HL-60/S4 (cell line): ENCODE measurements at regions not wholly inside any gene's neighbourhood (a gene's known extent, or its start where the extent isn't known, plus 50 kb on each side); places are given as distances from the start of the nearest gene placed in this dataset.
"Not testable (repeated sequence)": the region's sequence is repeated elsewhere in the genome, so short reads cannot be mapped to it uniquely, and the experiment has no call there.

Experiments
- in situ Hi-C: fragments of 300-500 bp; cut with MboI; formaldehyde crosslinking; loops from 2 replicates; pipeline ENCODE4 v1.14.3; 2022; ENCODE audit warnings: low sequenced_read_pairs

DNA sequence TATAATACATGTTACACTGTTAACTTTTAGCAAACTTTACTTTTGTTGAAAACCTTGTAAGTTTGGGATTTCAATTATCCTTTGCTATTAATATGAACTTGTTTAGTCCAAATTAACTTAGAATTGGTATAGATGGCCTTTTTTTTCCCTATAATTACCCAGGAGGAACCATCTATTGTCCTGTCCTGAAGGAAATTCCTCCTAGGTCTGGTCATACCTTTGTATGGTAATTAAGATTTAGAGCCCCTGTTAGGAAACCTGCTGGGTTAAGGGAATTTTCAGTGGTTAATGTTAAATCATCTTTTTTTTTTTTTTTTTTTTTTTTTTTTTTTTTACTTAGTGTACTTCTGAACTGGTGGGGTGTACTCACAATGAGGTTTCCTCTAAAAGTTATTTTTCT, 2159.8 kb downstream of the TP53TG3F start:
- in situ Hi-C loops: not testable (repeated sequence)

DNA sequence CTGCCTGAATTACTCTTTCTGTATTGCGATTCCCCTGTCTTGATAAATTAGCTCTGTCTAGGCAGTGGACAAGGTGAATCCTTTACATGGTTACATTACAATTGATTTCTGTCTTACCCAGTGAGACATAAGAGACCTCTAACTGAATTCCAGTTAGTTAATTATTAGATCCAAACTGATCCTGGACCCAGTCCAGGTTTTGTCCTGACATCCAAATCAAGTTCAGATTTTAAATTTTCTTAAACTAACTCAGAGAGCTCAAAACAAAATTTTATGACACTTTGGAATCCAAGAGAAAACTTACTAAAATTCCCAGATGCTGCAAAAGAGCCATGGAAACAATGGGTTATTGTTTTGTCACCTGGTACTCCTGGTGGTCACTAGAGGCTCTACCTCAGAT, 2166.6 kb downstream of the TP53TG3F start:
- in situ Hi-C loops: no loop called here

DNA sequence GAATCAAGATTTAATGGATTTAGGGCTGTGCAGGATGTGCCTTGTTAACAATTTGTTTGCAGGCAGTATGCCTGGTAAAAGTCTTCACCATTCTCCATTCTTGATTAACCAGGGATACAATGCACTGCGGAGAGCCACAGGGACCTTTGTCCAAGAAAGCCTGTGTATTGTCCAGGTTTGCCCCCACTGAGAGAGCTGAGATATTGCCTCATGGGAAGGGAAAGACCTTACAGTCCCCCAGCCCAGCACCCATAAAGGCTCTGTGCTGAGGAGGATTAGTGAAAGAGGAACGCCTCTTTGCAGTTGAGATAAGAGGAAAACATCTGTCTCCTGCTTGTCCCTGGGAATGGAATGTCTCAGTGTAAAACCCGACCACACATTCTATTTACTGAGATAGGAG, 2169.6 kb downstream of the TP53TG3F start:
- in situ Hi-C loops: no loop called here

DNA sequence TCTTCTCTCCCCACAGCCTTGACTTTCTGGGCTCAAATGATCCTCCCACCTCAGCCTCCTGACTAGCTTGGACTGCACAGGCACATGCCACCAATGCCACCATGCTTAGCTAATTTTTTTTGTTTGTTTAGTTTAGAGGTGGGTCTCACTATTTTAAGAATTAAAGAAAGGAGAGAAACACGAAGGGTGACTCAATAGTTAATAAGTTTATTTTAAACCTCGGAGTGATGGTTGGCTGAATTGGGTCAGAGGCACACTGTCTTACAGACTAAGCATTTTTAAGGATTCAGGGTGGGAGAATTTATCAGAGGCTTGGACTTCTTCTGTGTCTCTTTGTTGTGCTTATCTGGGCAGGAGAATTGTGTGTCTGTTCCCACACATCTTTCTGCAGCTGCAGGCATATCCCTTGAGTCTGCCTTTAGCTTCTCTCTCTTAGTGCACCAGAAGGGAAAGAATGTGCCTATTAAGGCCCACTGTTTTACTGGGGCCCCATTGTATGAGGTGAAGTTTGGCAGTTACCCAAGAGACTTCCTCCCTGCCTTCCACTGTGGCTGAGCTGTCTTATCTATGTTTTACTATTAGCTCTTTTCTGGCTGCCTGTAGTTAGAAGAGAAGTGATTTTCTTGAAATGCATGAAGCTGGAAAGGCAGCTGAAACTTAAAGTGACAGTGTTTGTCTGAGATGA, 2172.0 kb downstream of the TP53TG3F start:
- in situ Hi-C loops: no loop called here

DNA sequence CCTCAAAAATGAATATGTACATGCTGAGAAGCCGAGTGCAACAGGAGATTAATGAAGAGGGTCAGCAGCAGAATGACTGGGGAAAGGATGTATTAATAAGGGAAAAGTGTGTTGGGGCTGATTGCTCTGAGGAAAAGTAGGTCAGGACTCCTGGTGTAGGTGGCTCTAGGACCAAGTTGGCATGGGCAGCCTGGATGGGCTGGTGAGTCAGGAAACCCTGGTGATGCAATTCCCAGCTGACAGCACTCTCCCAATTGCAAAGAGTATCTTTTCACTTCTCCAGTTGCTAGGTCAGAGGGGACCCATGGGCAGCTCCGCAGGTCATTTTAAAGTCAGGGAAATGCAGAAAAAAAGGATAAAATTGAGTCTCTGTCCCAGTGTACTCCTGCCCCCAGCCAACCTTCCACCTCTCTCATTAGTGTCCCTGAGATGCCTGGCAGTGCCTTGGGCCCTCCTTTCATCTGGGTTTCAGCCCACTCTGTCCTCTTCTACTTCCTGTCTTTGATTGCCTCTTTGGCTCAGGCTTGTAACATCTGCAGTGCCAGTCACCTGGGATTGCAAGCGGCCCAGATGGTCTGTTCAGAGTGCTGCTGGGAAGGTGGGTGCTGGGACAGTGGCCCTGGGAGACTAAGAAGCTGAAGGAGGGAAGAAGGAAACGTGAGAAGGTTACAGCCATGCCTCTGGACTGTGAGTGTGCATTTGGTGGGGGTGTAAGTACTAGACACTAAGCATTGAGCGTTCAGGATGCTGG, 2177.2 kb downstream of the TP53TG3F start:
- in situ Hi-C loops: no loop called here

DNA sequence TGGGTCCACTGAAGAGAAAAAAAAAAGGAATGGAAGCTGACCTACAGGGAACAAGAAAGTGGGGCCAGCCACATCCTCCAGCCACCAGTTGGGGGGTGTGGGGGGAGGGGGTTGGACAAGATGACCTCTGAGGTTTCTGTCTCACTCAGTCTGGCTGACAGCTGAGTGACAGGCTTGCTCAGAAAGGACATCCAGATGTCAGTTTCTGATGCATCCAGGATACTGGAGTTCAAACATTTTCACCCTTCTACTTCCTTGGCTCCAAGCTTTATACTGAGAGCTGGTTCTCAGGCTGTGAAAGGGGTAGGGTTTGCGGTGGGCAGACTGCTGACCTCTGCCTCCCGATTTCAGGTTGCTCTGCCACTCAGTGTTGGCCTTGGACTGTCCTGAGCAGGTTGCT, 2178.3 kb downstream of the TP53TG3F start:
- in situ Hi-C loops: no loop called here

DNA sequence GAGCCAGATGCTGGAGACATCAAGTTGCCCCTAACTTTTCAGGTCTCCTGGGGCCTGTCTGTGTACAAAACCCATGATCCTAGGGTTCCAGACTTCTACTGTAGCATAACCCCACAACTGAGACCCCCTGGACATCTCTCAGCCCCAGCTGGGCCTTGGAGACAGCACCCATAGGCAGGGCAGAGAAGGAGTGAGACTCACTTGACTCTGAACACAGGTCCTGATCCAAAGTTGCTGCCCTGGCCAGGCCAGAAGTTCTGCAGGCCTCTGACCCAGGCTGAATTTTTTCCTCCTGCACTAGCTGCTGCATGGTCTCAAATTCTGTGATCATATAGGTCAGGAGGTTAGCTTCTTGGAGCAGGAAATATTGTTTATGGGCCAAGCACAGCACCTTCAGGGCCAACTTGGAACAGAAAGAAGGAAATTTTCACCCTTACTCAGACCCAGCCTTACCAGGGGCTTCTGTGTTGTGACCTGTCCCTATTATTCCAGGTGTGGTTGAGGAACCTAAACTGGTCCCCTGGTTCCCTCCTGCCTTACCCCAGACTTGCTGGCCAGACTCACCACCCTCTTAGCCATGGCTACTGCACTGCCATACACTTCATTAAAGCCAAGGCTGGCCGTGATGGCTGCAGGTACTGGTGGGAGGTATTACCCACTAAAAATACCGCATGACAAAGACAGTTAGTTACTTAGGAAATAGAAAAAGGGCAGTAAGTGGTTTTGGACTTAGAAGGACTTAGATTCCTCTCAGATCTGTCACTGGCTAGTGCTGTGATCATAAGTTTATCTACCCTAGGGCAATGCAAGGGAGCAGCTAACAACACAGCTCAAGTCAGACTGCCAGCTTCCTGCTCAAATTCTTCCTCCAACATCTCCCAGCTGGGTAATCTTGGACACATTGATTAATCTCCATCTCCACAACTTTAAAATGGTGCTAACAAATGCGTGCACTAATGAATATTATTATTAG, 2180.1 kb downstream of the TP53TG3F start:
- in situ Hi-C loops: no loop called here

DNA sequence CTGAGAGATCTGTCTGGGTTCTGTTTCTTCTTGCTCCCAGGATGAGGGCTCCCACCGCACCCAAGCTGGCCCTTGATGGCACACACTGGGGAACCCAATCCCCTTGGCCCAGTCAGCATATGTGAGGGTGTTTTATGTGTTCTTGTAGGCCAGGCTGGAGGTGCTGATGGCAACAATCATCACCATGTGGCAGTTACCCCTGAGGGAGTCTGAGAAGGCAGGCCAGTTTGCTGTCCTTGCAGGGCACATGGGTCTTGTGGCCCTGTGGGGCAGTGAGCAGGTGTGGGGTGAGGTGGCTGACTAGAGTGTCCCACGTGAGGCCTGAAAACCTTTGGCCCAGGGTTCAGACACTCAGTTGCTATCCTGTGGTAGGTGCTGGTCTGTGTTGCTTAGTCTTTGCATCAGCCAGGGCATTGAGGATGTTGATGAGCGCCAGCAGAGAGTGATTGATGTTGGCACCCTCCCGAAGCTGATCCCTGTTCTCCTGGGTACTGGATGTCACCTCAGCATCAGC, 2183.0 kb downstream of the TP53TG3F start:
- in situ Hi-C loops: no loop called here

DNA sequence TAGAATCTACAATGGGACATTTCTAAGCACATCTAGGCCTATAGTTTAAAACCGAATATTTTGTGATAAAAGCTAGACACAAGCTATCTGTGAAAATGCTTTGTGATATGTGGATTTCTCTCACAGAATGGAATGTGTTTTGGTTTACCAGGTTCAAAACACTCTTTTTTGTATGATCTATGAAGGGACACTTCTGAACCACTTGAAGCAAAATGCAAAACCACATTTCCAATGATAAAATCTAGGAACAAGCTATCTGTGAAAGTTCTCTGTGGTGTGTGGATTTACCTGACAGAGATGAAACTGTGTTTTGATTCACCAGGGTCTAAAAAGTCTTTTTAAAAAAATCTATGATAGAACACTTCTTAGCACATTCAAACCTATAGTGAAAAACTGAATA, 2192.4 kb downstream of the TP53TG3F start:
- in situ Hi-C loops: no loop called here

DNA sequence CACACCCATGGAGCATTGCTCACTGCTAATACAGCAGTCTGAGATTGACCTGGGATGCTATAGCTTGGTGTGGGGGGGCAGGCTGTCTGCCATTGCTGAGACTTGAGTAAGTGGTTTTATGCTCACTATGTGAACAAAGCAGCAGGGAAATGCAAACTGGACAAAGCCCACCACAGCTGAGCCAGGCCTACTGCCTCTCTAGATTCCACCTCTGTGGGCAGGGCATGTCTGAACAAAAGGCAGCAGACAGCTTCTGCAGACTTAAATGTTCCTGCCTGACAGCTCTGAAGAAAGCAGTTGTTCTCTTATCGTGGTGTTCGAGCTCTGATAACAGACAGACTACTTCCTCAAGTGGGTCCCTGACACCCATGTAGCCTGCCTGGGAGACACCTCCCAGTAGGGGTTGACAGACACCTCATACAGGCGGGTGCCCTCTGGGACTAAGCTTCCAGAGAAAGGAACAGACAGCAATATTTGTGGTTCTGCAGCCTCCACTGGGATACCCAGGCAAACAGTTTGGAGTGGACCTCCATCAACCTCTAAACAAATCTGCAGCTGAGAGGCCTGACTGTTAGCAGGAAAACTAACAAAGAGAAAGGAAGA, 2204.8 kb downstream of the TP53TG3F start:
- in situ Hi-C loops: no loop called here

DNA sequence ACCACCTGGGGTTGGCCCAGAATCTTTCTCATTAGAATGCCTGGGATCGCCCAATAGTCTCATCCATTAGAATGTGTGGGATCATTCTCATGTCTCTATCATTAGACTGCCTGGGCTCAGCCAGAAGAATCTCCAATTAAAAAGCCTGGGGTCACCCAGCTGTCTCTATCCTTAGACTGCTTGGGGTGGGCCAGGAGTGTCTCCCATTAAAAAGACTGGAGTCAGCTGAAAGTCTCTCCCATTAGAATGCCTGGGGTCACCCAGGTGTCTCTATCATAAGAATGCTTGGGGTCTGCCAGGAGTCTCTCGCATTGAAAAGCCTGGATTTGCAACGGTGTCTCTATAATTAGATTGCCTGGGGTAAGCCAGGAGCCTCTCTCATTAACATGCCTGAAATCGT, 2225.7 kb downstream of the TP53TG3F start:
- in situ Hi-C loops: no loop called here

DNA sequence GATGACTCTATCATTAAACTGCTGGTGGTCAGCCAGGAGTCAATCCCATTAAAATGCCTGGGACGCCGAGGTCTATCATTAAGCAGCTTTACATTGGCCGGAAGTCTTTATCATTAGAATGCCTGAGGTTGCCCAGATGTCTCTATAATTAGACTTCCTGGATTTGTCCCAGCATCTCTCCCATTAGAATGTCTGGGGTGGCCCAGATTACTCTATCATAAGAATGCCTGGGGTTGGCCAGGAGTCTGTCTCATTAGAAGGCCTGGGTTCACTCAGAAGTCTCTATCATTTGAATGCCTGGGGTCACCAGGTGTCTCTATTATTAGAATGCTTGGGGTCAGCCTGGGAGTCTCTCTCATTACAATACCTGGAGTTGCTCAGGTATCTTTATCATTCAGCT, 2227.2 kb downstream of the TP53TG3F start:
- in situ Hi-C loops: no loop called here

DNA sequence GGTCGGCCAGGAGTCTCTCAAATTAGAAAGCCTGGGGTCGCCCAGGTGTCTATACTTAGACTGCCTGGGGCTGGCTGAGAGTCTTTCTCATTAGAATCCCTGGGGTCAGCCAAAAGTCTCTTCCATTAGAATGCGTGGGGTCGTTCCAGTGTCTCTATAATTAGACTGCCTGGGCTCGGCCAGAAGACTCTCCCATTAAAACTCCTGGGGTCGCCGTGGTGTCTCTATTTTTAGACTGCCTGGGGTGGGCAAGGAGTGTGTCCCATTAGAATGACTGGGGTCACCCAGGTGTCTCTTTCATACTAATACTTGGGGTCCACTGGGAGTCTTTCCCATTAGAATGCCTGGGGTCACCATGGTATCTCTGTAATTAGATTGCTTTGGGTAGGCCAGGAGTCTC, 2227.7 kb downstream of the TP53TG3F start:
- in situ Hi-C loops: no loop called here

DNA sequence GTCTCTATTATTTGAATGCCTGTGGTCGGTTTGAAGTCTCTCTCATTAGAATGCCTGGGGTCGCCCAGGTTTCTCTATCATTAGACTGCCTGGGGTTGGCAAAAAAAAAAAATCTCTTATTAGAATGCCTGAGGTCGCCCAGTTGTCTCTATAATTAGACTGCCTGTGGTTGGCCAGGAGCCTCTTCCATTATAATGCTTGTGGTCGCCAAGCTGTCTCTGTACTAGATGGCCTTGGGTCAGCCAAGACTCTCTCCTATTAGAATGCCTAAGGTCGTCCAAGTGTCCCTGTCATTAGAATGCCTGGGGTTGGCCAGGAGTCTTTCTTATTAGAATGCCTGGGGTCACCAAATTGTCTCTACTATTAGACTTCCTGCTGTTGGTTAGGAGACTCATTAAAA, 2228.4 kb downstream of the TP53TG3F start:
- in situ Hi-C loops: no loop called here

DNA sequence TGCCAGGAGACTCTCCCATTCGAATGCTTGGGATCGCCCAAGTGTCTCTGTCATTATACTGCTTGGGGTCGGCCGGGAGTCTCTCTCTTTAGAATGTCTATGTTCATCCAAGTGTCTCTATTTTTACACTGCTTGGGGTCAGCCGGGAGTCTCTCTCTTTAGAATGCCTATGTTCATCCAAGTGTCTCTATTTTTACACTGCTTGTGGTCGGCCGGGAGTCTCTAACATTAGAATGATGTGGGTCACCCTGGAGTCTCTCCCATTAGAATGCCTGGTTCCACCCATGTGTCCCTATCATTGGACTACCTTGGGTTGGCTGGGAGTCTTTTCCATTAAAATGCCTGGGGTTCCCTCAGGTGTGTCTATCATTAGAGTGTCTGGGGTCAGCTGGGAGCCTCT, 2230.4 kb downstream of the TP53TG3F start:
- in situ Hi-C loops: no loop called here

DNA sequence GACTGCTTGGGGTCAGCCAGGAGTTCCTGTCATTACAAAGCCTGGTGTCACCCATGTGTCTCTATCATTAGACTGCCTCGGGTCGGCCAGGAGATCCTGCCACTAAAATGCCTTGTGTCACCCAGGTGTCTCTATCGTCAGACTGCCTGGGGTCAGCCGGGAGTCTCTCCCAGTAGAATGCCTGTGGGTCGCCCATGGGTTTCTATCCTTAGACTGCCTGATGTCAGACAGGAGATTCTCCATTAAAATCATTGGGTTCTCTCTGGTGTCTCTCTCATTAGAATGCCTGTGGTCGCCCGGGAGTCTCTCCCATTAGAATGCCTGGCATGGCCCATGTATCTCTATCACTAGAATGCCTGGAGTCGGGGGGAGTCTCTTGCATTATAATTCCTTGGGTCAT, 2231.0 kb downstream of the TP53TG3F start:
- in situ Hi-C loops: no loop called here

DNA sequence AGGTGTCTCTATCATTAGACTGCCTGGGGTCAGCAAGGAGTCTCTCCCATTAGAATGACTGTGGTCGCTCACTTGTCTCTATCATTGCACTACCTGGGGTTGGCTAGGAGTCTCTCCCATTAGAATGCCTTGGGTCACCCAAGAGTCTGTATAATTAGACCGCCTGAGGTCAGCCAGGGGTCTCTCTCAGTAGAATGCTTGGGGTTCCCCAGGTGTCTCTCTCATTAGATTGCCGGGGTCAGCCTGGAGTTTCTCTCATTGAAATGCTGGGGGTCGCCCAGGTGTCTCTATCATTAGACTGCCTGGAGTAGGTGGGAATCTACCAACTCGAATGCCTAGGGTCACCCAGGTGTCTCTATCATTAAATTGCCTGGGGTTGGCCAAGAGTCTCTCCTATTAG, 2231.6 kb downstream of the TP53TG3F start:
- in situ Hi-C loops: no loop called here

DNA sequence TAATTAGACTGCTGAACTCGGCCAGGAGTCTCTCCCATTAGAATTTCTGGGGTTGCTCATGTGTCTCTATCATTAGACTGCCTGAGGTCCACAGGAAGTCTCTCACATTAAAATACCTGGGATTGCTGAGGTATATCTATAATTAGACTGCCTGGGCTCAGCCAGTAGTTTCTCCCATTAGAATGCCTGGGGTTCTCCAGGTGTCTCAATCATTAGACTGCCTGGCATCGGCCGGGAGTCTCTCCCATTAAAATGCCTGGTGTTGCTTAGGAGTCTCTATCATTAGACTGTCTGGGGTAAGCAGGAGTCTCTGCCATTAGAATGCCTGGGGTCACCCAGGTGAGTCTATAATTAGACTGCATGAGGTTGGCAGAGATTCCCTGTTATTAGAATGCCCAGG, 2233.4 kb downstream of the TP53TG3F start:
- in situ Hi-C loops: no loop called here

DNA sequence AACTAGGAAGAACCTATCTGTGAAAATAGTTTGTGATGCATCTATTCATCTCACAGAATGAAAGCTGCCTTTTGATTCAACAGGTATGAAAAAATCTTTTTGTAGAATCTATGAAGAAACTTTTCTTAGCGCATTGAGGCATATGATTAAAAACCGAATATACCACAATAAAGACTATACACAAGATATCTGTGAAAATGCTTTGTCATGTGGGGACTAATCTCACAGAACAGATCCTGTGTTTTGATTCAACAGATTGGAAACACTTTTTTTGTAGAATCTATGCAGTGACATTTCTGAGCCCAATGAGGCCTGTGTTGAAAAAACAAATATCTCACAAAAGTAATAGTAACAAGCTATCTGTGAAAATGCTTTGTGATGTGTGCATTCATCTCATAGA, 2247.5 kb downstream of the TP53TG3F start:
- in situ Hi-C loops: no loop called here

DNA sequence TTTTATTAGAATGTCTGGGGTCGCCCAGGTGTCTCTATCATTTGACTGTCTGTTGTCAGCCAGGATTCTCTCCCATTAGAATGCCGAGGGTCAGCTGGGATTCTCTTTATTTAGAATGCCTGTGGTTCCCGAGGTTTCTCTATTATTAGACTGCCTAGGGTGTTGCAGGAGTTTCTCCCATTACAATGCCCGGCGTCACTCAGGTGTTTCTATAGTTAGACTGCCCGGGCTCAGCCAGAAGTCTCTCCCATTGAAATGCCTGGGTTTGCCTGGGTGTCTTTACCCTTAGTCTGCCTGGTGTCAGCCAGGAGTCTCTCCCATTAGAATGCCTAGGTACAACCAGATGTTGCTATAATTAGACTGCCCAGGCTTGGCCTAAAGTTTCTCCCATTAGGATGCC, 2252.0 kb downstream of the TP53TG3F start:
- in situ Hi-C loops: no loop called here

DNA sequence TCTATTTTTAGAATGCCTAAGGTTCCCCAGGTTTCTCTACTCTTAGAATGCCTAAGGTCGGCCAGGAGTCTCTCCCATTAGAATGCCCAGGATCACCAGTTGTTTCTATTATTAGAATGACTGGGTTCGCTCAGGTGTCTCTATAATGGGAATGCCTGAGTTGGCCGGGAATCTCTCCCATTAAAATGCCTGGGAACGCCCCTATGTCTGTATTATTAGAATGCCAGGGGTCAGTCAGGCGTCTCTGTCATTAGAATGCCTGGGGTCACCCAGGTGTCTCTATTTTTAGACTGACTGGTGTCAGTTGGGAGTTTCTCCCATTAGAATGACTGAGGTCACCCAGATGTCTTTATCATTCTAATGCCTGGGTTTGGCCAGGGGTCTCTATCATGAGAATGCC, 2252.5 kb downstream of the TP53TG3F start:
- in situ Hi-C loops: no loop called here
